ENCODE measurements at regions not wholly inside any gene's neighbourhood (a gene's known extent, or its start where the extent isn't known, plus 50 kb on each side); places are given as distances from the start of the nearest gene placed in this dataset.
"Not testable (repeated sequence)": the region's sequence is repeated elsewhere in the genome, so short reads cannot be mapped to it uniquely, and the experiment has no call there.

DNA sequence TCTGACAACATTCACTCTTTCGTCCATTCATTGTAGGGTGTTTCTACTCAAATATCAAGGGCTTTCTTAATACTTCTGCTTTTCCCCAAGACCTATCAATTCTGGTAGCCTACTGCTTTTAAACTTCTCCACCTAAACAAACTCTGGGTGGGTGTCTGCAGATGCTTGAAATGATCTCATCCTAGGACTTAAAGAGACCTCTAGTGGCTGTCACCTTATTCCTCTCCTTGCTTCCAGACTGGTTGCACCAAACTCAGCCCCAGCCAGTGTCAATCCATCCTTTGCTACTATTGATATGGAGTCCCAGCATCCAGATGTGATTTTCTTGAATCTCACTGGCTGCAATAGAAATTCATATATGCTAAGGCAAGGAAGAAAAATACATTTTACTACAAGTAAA, 274.7 kb downstream of the NXPE2 start:
- no peak for DNase-seq

DNA sequence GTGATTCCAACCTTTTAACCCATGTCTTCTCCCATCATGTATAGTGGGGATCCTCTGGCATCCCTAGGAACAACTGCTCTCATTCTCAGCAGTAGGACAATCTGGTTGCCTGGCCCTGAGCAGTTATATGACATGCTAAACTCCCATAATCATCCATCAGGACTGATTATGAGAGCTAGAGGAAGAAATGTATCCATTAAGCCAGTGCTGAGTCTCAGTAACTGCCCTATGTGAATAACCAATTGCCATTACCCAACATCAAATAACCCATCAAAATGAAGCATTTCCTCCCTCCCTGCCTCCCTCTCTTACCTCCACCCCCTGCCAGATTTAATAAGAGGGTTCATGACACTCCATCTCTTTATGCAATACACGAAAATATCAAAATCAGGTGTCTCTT, 277.6 kb downstream of the NXPE2 start:
- no peak for DNase-seq

DNA sequence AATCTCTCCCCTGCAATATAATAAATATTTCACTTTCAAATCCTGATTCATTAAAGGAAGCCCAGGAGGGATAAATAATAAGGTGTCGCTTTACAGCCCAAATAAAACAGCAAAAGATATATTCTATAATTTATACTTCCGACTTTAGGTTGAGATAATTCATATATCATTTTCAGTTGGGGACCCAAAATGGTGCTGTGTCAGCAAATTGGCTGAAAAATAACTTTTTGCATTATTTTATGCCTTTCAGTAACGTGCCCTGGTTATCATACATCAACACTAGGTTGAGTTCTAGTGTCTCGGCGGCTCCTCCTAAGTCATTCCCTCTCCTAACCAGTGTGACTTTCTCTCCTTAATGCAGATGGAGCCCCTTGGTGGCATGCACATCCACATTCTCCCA, 278.2 kb downstream of the NXPE2 start:
- no peak for DNase-seq

DNA sequence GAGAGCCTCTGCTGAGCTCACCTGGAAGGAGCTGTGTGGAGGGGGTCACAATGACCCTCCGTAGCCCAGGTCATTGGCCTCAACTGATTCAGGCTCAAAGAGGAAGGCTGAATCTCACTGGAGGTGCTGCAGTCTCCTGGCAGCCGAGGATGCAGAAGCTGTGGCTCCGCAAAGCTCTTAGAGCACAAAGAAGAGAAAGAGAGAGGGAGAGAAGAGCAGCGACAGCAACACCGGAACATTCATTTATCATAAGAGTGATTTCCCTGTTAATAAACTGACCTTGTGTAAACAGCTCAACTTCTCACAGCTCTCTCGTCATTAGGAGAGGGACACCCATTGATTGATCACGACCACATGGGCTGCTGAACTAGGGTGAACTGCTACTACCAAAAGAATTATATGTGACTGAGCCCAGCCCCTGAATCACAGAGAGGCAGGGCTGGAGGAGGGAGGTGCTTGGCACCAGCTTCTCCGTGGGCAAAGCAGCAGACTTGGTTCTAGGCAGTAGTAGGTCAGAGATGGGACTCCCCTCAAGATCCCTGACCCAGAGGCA, 281.7 kb downstream of the NXPE2 start:
- DNase-seq, result no peak

DNA sequence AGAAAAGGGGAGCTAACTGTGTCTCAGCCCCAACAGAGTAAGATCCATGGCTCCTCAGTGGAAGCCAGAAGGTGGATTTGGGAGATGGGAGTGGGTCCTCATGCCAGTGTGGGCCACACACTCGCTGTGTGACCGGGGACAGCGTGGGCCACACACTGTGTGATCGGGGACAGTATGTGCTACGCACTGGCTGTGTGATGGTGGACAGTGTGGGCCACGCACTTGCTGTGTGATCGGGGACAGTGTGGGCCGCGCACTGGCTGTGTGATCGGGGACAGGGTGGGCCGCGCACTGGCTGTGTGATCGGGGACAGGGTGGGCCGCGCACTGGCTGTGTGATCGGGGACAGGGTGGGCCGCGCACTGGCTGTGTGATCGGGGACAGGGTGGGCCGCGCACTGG, 282.5 kb downstream of the NXPE2 start:
- not testable (repeated sequence) for DNase-seq

DNA sequence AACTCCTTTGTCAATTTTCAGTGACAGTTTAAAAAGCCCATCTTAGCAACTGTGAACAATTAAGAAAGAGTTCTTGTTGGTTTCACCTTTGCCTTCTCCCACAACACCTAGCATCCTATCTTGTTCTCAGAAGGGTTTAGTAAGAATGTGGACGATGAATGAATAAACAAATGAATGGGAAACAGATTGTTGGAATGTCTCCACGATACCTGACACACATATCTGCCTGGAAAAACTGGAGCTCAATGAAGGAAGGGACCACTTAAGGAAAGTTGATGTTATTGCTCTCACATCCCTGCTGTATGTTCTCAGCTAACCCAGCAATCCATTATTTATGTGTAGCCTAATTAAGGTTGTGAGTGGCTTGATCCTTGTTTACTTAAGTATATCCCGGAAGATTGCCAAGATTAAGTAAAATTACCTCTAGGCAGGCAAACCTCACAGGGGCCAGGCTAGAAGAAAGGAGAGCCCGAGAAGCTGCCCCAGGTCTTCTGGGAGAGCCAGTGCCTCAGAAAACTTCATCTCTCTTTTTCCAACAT, 286.4 kb downstream of the NXPE2 start:
- no peak for DNase-seq

DNA sequence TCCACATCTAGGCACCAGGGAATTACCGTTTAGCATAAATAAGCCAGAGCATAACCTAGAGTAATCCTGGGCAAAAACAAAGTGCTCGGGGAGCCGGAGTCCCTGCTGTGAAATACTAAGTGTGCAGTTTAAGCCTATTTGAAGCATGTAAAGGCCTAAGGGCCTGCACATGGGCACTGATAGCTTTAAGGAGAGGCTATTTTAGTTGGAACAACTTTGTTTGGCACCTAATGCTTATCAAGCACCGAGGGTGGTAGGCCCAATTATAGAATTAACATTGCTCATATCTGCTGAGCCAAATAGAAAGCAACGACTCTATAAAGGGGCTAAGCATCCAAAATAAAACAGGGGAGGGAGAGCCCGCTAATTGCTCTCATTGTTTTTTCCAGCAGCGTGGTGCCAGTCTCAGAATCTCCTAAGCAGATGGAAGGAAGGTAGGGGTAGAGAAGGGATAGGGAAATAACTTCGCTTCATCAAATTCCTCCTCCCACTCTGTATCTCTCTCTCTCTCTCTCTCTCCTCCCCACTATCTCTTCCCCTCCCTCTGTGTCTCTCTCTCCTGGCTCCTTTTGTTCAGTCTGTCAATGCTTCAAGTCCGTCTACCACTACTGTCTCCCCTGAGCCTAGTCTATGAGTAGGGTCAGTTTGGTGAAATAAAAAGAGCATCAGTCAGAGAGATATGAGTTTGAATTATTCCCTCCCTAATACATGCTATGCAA, 292.8 kb downstream of the NXPE2 start:
- DNase-seq, result no peak

DNA sequence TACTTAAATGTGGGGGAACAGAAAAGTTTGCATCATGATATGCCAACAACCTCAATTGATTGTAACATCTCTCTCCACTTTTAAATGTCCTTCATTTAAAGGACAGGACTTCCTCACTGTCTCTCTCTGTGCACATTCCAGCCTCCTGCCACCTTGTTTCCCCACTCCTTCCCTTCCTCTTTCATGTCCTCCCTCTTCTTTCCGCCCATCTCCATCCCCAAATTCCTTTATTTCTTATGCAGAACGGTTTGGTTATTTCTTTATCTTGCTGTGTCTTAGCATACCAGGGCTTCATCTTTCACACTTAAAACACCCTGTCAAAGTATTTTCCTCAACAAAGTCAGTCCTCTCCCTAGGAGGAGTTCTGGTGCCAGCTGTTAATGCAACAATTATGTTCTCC, 293.8 kb downstream of the NXPE2 start:
- no peak for DNase-seq

DNA sequence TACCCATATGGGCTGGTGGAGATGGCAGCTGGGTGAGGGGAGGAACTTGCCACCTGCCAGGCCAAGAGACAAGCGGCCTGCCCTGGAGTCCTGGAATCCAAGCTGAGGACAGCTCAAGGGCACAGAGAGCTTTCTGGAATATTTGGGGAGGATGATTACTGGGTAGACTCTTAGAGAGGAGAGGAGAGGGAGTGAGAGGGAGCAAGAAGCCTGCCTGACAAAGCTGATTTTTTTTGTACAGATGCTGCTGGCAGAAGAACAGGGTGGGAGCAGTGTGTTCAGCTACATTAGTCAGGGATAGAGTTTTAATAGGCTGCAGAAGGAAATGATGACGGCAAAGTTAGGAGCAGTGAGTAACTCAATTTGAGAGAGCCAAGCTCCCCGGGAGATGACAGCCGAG, 299.3 kb downstream of the NXPE2 start:
- DNase-seq, result no peak

DNA sequence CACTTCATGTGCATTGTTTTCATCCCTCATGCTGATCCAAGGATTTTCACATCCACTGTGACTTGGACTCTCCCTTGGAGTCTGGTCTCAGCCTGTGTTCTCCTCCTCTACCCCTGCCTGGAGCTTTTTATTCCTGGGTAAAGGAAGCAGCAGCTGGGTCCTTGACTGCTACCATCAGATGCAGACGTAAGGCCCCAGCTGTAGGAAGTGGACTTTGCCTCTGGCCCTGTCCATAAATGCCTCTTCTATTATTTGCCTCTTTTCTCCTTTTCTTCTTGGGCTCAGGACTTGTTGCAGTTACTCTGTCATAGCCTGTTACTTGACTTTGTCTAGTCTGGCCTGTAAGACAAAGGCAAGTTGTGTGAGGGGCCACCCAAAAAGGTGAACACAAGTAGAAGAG, 303.8 kb downstream of the NXPE2 start:
- DNase-seq, result no peak

DNA sequence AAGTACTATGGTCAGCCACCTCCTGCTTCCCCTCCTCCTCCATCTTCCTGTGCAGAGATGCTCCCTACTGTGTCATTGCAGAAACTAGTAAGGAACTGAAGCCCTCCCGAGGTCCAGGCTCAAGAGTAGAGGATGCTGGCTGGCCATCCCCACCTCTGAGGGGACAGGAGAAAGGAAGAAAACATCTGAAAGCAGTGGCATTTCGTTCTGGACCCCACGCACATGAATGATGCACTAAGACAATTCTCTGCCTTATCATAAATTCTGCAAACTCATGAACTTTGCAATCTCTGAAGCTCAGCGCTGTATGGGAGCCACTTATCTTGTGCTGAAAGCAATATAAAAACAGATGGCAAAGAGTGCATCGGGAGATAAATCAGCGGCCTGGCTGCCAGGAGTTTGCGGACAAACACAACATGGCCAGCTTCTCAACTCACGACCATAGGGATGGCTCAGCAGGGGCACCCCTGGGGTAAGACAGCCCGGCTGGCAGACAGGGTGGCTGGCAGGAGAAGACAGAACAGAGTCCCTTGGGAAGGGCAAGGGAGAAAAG, 306.4 kb downstream of the NXPE2 start:
- no peak for DNase-seq

DNA sequence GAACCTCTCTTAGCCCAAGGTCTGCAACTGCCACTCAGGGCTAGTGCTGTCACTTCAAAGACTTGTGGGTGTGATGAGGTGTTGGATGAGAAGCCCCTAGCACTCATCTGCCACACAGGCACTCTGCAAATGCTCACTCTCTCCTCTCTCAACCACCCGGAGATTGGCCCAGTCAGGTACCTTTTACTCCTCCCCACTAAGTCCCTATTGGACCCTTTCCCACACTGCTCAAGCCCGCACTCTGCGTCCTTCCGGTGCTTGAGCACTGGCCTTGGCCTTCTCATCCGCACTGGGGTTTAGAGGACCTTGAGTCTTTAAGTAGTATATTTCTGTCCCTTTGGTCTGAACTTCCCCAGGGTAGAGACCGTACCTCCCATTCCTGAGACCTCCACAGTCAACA, 308.0 kb downstream of the NXPE2 start:
- DNase-seq, result no peak

DNA sequence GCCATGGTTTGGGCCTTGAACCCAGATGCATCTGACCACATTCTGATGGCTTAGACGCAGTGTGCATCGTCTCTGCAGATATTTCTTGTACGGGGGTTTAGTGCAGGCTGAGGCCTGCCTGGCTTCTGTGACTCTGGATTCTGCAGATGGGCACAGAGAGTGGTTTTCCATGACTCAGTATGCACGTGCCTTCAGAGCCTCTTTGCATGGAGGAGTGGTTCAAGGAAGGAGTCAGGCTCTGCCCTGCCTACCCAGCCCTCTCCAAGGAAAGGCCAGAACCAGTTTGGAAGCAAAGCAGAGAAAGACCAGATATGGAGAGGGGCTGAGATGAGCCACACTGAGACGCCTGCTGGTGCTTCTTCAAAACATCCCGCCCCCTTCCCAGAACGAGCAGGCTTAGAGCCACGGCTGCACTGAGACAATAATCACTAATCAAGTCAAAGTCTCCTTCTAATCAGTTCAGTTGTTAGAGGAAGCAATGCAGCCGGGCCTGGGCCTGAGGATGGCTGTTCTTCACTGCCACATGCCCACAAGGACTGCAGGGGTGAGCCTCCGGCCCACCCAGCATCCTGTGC, 308.9 kb downstream of the NXPE2 start:
- DNase-seq, result no peak

DNA sequence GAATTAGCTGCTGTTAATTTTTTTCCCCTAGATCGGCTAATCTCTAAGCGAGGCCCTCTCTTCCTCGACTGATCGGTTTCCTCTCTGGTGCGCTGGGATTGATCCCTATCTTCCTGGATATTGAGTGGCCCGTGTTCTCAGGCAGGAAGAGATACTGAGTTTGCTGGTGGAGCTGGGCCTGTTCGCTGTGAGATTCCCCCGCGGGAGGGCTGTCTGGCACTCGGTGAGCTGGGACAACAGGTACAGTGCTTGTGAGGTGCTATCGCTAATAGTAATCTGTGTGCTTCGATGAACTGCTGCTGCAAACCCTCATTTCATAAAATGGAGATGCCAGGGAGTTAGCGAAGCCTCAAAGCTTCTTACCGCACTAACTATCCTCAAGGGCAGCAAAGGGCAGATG, 310.3 kb downstream of the NXPE2 start:
- DNase-seq, result no peak

DNA sequence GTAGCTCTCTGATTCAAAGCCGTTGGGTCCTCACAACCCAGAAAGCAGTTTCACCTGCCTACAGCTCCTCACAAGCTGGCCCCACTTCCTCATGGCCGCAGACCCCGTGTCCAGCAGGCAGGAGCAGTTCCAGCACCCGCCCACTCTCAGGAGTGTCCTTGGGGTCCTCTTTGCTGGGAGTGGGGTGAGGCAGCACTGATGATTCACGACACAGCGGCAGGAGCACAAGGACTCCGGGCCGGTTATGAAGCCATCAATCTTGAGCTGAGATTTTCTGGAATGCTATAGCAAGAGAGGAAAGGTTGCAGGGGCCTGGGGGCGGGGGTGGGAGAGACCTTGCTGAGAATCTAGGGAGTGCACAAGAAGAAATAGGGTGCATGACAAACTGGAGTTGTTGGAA, 311.2 kb downstream of the NXPE2 start:
- DNase-seq, result no peak

DNA sequence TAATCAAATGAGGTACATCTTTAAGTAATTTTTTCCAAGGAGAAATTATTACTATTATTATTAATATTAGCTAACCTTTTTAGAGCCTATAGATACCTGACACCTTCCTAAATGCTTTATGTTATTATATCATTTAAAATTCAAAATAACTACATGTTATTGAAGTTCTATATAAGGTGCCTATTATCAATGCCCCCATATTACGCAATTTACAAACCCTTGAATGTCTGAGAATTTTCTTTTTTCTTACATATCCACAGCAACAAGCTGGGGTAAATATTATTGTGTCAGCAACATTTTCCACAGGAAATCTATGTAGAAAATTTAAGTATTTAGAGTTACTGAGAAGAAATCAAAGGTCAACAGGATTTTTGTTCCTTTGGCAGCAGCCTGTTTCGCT, 327.3 kb downstream of the NXPE2 start:
- no peak for DNase-seq

DNA sequence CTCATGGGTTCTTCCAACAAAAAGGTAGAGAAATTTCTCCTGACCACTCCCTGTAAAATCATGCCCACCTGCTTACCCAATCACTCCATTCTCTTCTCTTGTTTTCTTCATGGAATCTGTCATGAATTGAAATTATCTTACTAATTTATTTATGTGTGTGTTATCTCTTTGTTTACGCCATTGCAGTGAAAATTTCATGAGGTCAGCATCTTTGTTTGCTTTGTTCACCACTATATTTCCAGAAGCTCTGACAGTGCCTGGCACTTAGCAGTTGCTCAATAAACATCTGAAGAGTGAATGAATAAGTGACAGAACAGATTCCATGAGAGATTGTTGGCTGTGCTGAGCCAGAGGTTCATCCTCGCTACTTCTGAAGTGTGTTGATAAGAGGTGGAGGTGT, 329.5 kb downstream of the NXPE2 start:
- DNase-seq, result no peak

DNA sequence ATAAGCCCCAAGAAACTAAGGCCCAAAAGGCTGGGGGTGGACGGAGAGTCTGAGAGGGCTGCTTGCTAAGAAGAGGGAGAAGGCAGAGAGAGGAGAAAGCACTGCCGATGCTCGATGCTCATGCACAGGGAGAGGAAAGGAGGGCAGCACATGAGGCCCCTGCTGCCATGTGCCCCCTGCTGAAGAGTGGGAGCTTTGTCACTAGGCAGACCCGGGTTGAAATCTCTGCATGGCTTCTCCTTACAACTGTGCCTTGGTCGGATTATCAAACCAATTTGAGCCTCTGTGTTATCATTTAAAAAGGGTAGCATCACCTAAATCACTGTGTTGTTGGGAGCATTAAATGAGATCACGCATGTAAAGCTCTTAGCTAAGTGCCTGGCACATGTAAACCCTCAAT, 330.5 kb downstream of the NXPE2 start:
- no peak for DNase-seq

DNA sequence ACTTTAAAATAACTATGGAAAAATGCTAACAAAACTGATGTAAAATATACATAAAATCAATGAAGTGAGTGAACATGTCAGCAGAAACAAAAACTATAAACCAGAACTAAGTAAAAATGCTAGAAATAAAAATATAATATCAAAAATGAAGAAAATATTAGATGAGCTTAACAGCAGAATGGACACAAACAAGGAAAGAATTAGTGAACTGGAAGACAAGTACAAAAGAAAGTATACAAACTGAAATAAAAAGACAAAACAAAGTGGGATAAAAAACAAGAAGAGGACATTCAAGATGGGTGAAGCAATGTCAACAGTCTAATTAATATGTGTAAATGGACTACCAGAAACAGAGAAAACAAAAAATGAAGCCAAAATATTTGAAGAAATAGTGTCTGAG, 339.2 kb downstream of the NXPE2 start:
- no peak for DNase-seq

DNA sequence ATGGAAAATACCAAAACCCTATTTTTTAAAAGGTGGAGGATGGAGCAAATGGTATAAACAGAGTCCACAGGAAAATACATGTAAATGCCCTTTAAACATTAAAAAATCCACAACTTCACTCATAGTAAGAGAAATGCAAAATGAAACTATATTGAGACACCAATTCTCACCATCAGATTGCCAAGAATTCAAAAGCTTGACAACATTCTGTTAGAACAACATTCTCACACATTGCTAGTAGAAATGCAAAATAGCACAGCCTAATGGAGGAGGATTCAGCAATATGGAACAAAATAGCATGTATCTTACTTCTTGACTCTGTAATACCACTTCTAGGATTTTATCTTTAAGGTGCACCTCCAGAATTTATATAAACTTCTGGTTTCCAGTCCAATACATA, 351.8 kb downstream of the NXPE2 start:
- no peak for DNase-seq

DNA sequence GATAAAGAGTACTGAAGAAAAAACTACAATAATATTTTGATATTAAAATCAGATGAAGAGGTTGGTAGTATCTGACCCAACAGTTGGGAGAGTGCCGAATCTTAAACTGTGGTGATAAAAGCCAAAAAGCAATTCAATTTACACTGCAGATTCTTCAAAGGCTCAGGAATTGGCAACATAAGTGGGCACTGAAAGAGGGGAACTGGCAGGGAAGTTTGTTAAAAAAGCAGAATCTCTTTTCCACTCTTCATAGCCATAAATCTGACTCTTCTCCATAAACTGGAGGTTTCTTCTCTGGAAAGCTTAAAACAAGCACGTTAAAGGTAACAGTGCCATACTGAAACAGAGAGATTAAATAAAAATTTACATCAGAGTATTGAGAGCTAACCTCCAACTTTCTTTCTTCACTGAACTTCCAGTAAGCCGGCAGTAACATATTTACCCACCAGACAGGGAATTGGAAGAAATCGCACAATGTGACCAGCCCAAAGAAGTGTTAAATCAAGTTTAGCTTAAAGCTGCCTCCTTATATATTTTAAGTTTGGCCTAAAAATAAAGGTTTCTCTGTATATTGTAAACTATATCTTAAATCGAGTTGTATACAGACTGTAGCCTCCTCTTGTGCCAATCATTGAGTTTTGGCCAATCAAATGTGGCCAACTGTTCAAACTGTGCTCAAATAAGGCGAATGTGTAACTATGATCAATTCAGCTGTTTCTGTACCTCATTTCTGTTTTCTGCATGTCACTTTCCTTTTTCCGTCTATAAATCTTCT, 358.3 kb downstream of the NXPE2 start:
- DNase-seq, result no peak

DNA sequence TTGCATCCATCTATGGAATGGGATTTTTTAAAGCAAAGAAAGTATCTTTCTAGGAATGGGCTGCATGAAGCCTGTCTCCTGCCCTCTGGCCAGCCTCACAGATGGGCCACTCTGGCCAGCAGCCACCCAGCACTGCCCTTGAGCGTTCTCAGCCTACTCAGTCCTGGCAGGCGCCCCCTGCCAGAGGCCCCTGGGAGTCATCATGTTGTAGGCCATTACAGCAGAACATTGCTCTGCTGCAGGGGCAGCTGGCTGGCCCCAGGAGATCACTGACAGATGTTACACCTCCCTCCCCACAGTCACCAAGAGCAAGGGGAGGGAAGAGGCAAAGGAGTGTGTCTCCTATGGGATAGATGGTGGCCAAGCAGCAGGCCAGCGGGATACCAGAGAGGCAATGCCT, 363.7 kb downstream of the NXPE2 start:
- DNase-seq, result no peak

DNA sequence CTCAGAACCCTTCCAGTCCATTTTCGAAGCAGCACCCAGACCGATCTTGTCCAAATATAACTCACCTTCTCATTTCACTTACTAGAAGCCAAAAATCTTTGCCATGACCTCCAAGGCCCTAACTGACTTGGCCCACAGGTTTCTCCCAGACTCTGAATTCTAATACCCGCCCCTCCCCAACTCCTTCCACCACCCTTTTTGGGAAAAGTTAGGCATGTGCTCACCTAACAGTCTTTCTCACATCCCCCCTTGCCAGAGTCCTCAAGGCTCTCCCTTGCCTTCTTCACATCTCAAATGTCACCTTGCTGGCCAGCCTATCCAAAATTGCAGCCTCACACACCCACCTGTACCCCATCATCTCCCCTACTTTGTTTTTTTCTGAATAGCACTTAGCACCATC, 369.3 kb downstream of the NXPE2 start:
- DNase-seq, result no peak

DNA sequence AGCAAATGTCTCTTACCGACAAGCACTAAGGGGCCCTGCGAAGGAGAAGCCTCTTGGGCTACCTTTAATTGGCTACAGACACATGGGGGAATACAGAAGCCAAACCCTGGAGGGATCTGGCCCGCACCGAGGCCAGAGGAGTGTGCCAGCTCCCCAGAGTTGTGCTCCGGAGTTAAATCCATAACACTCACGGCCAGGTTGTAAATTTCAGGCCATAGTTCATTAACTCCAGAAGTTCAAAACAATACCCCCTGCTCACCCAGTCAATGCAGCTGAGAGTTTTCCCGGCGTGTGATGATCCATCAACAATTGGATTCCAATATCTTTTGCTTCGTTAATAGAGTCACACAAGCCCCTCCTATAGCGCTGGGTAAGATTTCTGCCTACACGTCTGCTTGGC, 371.5 kb downstream of the NXPE2 start:
- no peak for DNase-seq
